Keratinocyte (primary cell): ENCODE measurements at regions not wholly inside any gene's neighbourhood (a gene's known extent, or its start where the extent isn't known, plus 50 kb on each side); places are given as distances from the start of the nearest gene placed in this dataset.
"Not testable (repeated sequence)": the region's sequence is repeated elsewhere in the genome, so short reads cannot be mapped to it uniquely, and the experiment has no call there.

ENCODE experiments used
- DNase-seq: peaks from one replicate; pipeline ENCODE4 v3.0.0-alpha.2; 2011; ENCODE audit warnings: low read depth, missing footprints, low spot score
- FAIRE-seq: peaks from 2 replicates; lab custom pipeline; 2011; peaks lifted over from hg19 to GRCh38; lab: Jason Lieb, UNC
- H2AFZ ChIP-seq: 2 replicates; pipeline ENCODE4 v1.6.0; 2012; ENCODE audit warnings: low read length, control low read depth, inconsistent platforms; ENCODE audit not compliant: control insufficient read depth
- H3K27ac ChIP-seq: 2 replicates; pipeline ENCODE4 v1.5.1; 2011; ENCODE audit warnings: low read length; ENCODE audit not compliant: control insufficient read depth, insufficient read depth
- H3K27me3 ChIP-seq: 3 replicates; pipeline ENCODE4 v1.6.0; 2011; ENCODE audit warnings: low read length; ENCODE audit not compliant: control insufficient read depth, insufficient read depth; ENCODE audit errors: extremely low read depth
- H3K36me3 ChIP-seq, 2 experiments: 2 replicates in 1 of 2; 3 replicates in 1 of 2; pipeline ENCODE4 v1.5.1; 2011; ENCODE audit warnings: low read length in 2 of 2, mild to moderate bottlenecking in 1 of 2; ENCODE audit not compliant: control insufficient read depth in 2 of 2, insufficient read depth in 2 of 2; ENCODE audit errors: extremely low read depth in 1 of 2
- H3K4me1 ChIP-seq: 3 replicates; pipeline ENCODE4 v1.5.1; 2011; ENCODE audit warnings: low read length; ENCODE audit not compliant: control insufficient read depth, insufficient read depth; ENCODE audit errors: extremely low read depth
- H3K4me2 ChIP-seq: 3 replicates; pipeline ENCODE4 v1.6.0; 2011; ENCODE audit warnings: low read depth, low read length; ENCODE audit not compliant: control insufficient read depth, insufficient read depth; ENCODE audit errors: extremely low read depth
- H3K4me3 ChIP-seq, 3 experiments: fragments of 200-600 bp in 1 of 3; sonication (generic) in 1 of 3; 2 replicates in 2 of 3; 3 replicates in 1 of 3; pipeline ENCODE4 v1.5.1; 2011 to 2016; ENCODE audit warnings: low read length in 3 of 3, mild to moderate bottlenecking in 3 of 3, control low read depth in 2 of 3, inconsistent platforms in 1 of 3, low read depth in 1 of 3, mixed read lengths in 1 of 3, mixed run types in 1 of 3, moderate library complexity in 1 of 3; ENCODE audit not compliant: control insufficient read depth in 2 of 3, insufficient read depth in 2 of 3; ENCODE audit errors: extremely low read depth in 1 of 3
- H3K79me2 ChIP-seq: 2 replicates; pipeline ENCODE4 v1.6.0; 2012; ENCODE audit warnings: low read length; ENCODE audit not compliant: control insufficient read depth, insufficient read depth
- H3K9ac ChIP-seq: 3 replicates; pipeline ENCODE4 v1.6.0; 2011; ENCODE audit warnings: low read length; ENCODE audit not compliant: control insufficient read depth, insufficient read depth; ENCODE audit errors: extremely low read depth
- H3K9me1 ChIP-seq: 3 replicates; pipeline ENCODE4 v1.6.0; 2011; ENCODE audit warnings: low read length; ENCODE audit not compliant: control insufficient read depth, insufficient read depth; ENCODE audit errors: extremely low read depth
- H3K9me3 ChIP-seq: 2 replicates; pipeline ENCODE4 v1.5.1; 2012; ENCODE audit warnings: low read depth, low read length; ENCODE audit not compliant: control insufficient read depth
- H4K20me1 ChIP-seq: 3 replicates; pipeline ENCODE4 v1.6.0; 2011; ENCODE audit warnings: low read length; ENCODE audit not compliant: control insufficient read depth, insufficient read depth; ENCODE audit errors: extremely low read depth
- CTCF ChIP-seq, 3 experiments: IDR thresholded peaks in 1 of 3; conservative IDR thresholded peaks in 1 of 3; optimal IDR thresholded peaks in 1 of 3; 2 replicates in 2 of 3; 3 replicates in 1 of 3; pipeline versions ENCODE3 to v1.5.1; 2011; ENCODE audit warnings: low read length in 3 of 3, mild to moderate bottlenecking in 3 of 3, moderate library complexity in 2 of 3, control low read depth in 1 of 3, inconsistent platforms in 1 of 3; ENCODE audit not compliant: insufficient read depth in 2 of 3; ENCODE audit errors: extremely low read depth in 1 of 3
- EZH2 ChIP-seq: IDR thresholded peaks from one replicate; pipeline ENCODE4 v1.6.1; 2012; ENCODE audit warnings: inconsistent platforms, mild to moderate bottlenecking, low read length, moderate library complexity
- dilution Hi-C: fragments of 300-500 bp; cut with MboI; formaldehyde crosslinking; loops from one replicate; pipeline ENCODE4 v1.7.0; 2020; ENCODE audit warnings: low sequenced_read_pairs; ENCODE audit not compliant: extremely low pct_ligation_motif_present

DNA sequence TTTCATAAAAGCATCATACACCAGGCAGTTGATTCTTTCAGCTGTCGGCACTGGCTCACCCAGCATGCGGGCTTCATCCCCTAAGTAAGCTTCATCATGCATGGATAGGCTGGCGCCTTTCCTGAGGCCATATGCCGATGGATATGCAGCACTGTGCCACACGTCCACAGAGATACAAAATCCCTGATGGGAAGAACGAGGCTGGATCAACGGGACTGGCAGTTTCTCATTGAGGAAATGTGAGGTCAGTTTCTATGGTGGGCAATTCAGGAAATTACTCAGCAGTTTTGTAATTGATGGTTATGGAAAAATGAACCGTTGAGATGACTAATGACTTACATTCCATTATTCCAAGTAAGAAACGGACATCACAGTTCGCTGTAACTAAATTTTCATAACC lies 453.8 kb downstream of the TMEM121 start:
- Histone ChIP-seq H3K36me3 (no peaks in the 10 kb centered on the region), H3K27ac (no peak overlapping the region), H3K9me1 (no peaks in the 10 kb centered on the region), H3K9ac (no peak overlapping the region), H4K20me1 (no peaks in the 10 kb centered on the region), H3K4me3 (no peak overlapping the region), H3K27me3 (no peaks in the 10 kb centered on the region), H3K4me2 (no peak overlapping the region), H2AFZ (no peak overlapping the region), H3K9me3 (no peaks in the 10 kb centered on the region), H3K4me1 (no peaks in the 10 kb centered on the region), H3K79me2 (no peaks in the 10 kb centered on the region)
- FAIRE-seq (no peak), DNase-seq (no peak)
- dilution Hi-C loops = no loop called here
- no peak for TF ChIP-seq CTCF (optimal IDR thresholded peaks at IDR 0.05 in 1 of 3, IDR thresholded peaks at IDR 0.05 in 1 of 3, conservative IDR thresholded peaks at IDR 0.05 in 1 of 3; ENCODE audit: extremely low read depth in 1 of 3, insufficient read depth in 2 of 3, low read length in 3 of 3)
- no peak for TF ChIP-seq EZH2

- H3K9me3 ChIP-seq, H3K4me1 ChIP-seq, H3K27ac ChIP-seq, H4K20me1 ChIP-seq, H2AFZ ChIP-seq, H3K9me1 ChIP-seq, H3K36me3 ChIP-seq, H3K4me2 ChIP-seq, FAIRE-seq, H3K27me3 ChIP-seq, DNase-seq, dilution Hi-C loops, H3K79me2 ChIP-seq, H3K9ac ChIP-seq, H3K4me3 ChIP-seq: not testable (repeated sequence)
Measured at GRCh38 chr14:105981517-105982302, 455.3 kb downstream of the TMEM121 start.

DNA sequence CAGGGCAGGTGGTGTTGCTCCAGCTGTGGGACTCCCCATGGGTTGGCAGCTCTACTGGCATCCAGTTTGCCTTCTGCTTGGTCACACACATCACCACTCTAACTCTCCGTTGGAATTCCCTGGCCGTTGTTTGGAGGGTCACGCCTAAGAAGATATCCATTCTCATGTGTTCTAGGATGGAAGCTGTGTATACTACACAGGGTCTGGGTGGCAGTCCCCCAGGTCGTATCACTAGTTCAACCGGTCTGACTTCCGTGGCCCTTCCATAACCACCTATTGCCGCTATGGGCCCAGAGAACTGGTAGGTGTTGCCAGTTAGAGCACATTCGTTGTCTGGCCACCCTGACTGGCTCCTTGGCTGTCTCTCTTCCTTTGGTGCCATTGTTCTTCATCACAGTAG lies 456.3 kb downstream of the TMEM121 start:
- H3K36me3 ChIP-seq = no peaks in the 10 kb centered on the region
- no peaks in the 10 kb centered on the region for H3K4me1 ChIP-seq
- no peak for FAIRE-seq
- no peaks in the 10 kb centered on the region for H3K27me3 ChIP-seq
- H4K20me1 ChIP-seq = no peaks in the 10 kb centered on the region
- H3K27ac ChIP-seq = no peak overlapping the region
- H3K9me3 ChIP-seq = no peaks in the 10 kb centered on the region
- no peaks in the 10 kb centered on the region for H3K79me2 ChIP-seq
- no peak for DNase-seq
- no peak overlapping the region for H3K9ac ChIP-seq
- no peaks in the 10 kb centered on the region for H3K9me1 ChIP-seq
- no peak overlapping the region for H3K4me2 ChIP-seq
- no peak for TF ChIP-seq CTCF (optimal IDR thresholded peaks at IDR 0.05 in 1 of 3, IDR thresholded peaks at IDR 0.05 in 1 of 3, conservative IDR thresholded peaks at IDR 0.05 in 1 of 3; ENCODE audit: extremely low read depth in 1 of 3, insufficient read depth in 2 of 3, low read length in 3 of 3)
- TF ChIP-seq EZH2 = no peak
- dilution Hi-C loops = no loop called here
- H2AFZ ChIP-seq = no peak overlapping the region
- no peak overlapping the region for H3K4me3 ChIP-seq
